Lower lobe of right lung (tissue), 2 donors: ENCODE measurements at regions not wholly inside any gene's neighbourhood (a gene's known extent, or its start where the extent isn't known, plus 50 kb on each side); places are given as distances from the start of the nearest gene placed in this dataset.

Source experiments
- ATAC-seq, 2 donors: fragments of 200-7000 bp; cut with Tn5 transposase; one replicate each; pipeline ENCODE4 v1.9.1; 2020 to 2022; ENCODE audit warnings: mild to moderate bottlenecking in 2 of 2, moderate library complexity in 2 of 2
- DNase-seq: peaks from one replicate; pipeline ENCODE4 v3.0.0-alpha.2; 2020
- H3K27ac ChIP-seq: fragments of 200-600 bp; one replicate; pipeline ENCODE4 v1.8.0; 2022
- H3K27me3 ChIP-seq: fragments of 200-600 bp; one replicate; pipeline ENCODE4 v1.8.0; 2022; ENCODE audit warnings: low read depth
- H3K36me3 ChIP-seq: fragments of 200-600 bp; one replicate; pipeline ENCODE4 v1.8.0; 2022; ENCODE audit warnings: mild to moderate bottlenecking
- H3K4me1 ChIP-seq: fragments of 200-600 bp; one replicate; pipeline ENCODE4 v1.8.0; 2022
- H3K4me3 ChIP-seq: fragments of 200-600 bp; one replicate; pipeline ENCODE4 v1.8.0; 2022; ENCODE audit warnings: mild to moderate bottlenecking
- H3K9me3 ChIP-seq: fragments of 200-600 bp; one replicate; pipeline ENCODE4 v1.8.0; 2022
- intact Hi-C: fragments of 100-400 bp; cut with DNase I; formaldehyde crosslinking; loops from one replicate; pipeline ENCODE4 v1.11.0; 2022
- TF ChIP-seq, protein P1 (sequence below): fragments of 200-600 bp; IDR thresholded peaks from one replicate; pipeline ENCODE4 v1.8.0; 2022; ENCODE audit warnings: antibody characterized with exemption, mild to moderate bottlenecking
- donor health status: DM: no; HTN: yes; CAD: no; lungs with severe emphysema.

DNA sequence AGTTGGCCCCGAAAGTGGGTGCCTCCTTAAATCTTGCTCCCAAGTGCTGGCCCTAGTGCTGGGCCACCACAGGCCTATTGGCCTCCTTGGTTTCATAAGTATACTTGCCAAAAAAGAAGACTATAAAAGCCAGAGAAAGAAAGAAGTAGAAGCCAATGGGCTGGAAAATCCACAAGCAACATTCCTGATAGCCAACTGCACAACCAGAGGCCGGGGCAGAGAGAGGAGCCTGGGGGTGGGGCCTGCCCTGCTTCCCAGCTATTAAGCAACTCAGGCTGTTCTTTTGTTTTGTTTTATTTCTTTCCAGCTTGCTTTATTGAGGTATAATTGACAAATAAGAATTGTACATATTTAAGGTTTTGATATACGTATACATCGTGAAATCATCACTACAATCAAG lies 177.2 kb upstream of the NTF3 start:
- intact Hi-C loops, result no loop called here
- Histone ChIP-seq H3K27me3 (no peaks in the 10 kb centered on the region), H3K4me3 (no peak overlapping the region), H3K4me1 (no peaks in the 10 kb centered on the region), H3K27ac (no peak overlapping the region), H3K36me3 (no peaks in the 10 kb centered on the region), H3K9me3 (no peaks in the 10 kb centered on the region)
- ATAC-seq (no peak), DNase-seq (no peak)
- TF ChIP-seq, protein P1, sequence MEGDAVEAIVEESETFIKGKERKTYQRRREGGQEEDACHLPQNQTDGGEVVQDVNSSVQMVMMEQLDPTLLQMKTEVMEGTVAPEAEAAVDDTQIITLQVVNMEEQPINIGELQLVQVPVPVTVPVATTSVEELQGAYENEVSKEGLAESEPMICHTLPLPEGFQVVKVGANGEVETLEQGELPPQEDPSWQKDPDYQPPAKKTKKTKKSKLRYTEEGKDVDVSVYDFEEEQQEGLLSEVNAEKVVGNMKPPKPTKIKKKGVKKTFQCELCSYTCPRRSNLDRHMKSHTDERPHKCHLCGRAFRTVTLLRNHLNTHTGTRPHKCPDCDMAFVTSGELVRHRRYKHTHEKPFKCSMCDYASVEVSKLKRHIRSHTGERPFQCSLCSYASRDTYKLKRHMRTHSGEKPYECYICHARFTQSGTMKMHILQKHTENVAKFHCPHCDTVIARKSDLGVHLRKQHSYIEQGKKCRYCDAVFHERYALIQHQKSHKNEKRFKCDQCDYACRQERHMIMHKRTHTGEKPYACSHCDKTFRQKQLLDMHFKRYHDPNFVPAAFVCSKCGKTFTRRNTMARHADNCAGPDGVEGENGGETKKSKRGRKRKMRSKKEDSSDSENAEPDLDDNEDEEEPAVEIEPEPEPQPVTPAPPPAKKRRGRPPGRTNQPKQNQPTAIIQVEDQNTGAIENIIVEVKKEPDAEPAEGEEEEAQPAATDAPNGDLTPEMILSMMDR, result no peak

DNA sequence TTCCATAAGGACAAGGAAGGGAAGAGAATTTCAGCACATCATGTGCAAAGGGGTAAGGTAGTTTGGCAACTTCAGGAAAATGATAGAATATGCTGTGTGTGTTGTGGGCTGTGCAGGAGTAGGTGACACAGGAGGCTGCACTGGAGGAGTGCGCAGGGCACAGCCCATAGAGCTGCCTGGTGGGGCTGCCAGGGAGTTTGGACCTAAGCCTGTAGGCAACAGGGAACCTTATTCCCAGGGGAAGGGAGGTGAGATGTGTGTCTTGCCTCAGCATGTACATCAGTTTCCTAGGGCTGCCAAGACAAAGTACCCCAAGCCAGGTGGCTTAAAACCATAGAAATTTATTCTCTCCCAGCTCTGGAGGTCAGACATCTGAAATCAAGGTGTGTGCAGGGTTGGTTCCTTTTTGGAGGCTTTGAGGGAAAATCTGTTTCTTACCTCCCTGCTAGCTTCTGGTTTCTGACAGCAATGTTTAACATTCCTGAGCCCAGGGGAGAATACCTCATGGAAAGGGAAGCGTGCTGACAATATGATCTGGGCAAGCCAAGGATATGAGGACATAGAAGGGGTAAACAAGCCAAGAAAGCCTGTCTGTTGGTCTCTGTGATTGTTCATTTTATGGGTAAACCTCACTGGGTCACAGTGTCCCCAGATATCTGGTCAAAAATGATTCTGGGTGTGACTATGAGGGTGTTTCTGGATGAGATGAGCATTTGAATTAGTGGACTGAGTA lies 174.0 kb upstream of the NTF3 start:
- DNase-seq, result no peak
- H3K27me3 ChIP-seq, result no peaks in the 10 kb centered on the region

DNA sequence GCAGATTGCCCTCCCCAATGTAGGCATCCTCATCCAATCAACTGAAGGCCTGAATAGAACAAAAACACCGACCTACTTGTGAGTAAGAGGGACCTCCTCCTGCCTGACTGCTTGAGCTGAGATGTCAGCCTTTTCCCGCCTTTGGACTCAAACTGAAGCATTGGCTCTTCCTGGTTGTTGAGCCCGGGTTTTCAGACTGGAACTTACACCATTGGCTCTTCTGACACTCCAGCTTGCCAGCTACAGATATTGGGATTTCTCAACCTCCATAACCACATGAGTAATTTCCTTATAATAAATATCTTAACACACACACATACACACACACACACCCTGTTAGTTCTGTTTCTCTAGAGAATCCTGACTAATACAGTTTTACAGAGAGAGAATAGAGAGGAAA lies 173.4 kb upstream of the NTF3 start:
- no peaks in the 10 kb centered on the region for H3K27me3 ChIP-seq
- H3K4me1 ChIP-seq, result no peaks in the 10 kb centered on the region
- no peak overlapping the region for H3K27ac ChIP-seq
- TF ChIP-seq, protein P1, result no peak
- H3K9me3 ChIP-seq, result no peaks in the 10 kb centered on the region
- no peaks in the 10 kb centered on the region for H3K36me3 ChIP-seq
- H3K4me3 ChIP-seq, result no peak overlapping the region
- intact Hi-C loops, result no loop called here
- ATAC-seq (peak in 1 of 2 donors; percentile 25), DNase-seq (no peak)

More for the DNA sequence above, 174.0 kb upstream of the NTF3 start:
- H3K27ac ChIP-seq, result no peak overlapping the region
- no peak overlapping the region for H3K4me3 ChIP-seq
- H3K4me1 ChIP-seq, result no peaks in the 10 kb centered on the region
- TF ChIP-seq, protein P1, result no peak
- H3K36me3 ChIP-seq, result no peaks in the 10 kb centered on the region
- no peak for ATAC-seq
- intact Hi-C loops, result no loop called here
- no peaks in the 10 kb centered on the region for H3K9me3 ChIP-seq

DNA sequence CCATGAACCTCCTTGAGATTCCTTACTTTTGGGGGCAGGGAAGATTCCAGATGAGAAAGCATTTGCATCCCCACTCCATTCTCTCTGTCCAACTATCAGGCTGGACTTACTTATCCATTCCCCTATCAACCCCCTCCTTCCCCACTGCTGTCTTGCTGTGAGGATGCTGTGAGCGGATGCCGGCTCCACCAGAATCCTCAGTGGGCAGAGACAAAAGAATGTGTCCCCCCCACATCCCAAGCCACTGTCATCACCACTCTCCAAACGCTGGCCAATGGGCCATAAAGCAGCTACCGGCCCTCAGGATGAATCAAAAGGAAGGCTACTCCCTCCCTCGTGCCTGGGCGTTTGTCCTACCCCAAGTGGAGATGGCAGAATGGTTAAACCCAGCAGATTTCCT lies 173.0 kb upstream of the NTF3 start:
- no peaks in the 10 kb centered on the region for H3K4me1 ChIP-seq
- intact Hi-C loops, result no loop called here
- H3K9me3 ChIP-seq, result no peaks in the 10 kb centered on the region
- TF ChIP-seq, protein P1, result no peak
- H3K36me3 ChIP-seq, result no peaks in the 10 kb centered on the region
- ATAC-seq, result no peak
- DNase-seq, result no peak
- no peak overlapping the region for H3K4me3 ChIP-seq
- H3K27ac ChIP-seq, result no peak overlapping the region
- H3K27me3 ChIP-seq, result no peaks in the 10 kb centered on the region

DNA sequence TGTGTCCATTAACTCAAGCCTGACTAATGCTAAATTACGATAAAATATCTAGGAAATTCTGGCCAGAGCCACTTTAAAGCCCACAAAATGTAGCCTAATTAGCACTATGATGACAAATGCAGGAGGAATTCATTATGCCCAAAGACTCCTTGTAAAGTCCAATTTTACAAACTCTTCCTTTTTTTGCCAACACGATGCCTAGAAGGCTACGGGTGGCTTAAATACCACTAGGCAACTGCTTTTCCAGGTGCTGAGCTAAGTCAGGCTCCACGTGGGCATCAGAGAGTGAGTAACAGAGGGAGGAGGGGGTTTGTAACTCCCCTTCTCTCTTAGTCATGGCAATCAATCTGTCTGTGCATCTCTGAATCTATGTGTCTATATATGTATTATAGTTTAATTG lies 172.4 kb upstream of the NTF3 start:
- ATAC-seq (no peak), DNase-seq (no peak)
- Histone ChIP-seq H3K4me3 (no peak overlapping the region), H3K36me3 (no peaks in the 10 kb centered on the region), H3K4me1 (no peaks in the 10 kb centered on the region), H3K27ac (no peak overlapping the region), H3K27me3 (no peaks in the 10 kb centered on the region), H3K9me3 (no peaks in the 10 kb centered on the region)
- TF ChIP-seq, protein P1, result no peak
- intact Hi-C loops, result no loop called here
